ENCODE measurements at regions not wholly inside any gene's neighbourhood (a gene's known extent, or its start where the extent isn't known, plus 50 kb on each side); places are given as distances from the start of the nearest gene placed in this dataset.

DNA sequence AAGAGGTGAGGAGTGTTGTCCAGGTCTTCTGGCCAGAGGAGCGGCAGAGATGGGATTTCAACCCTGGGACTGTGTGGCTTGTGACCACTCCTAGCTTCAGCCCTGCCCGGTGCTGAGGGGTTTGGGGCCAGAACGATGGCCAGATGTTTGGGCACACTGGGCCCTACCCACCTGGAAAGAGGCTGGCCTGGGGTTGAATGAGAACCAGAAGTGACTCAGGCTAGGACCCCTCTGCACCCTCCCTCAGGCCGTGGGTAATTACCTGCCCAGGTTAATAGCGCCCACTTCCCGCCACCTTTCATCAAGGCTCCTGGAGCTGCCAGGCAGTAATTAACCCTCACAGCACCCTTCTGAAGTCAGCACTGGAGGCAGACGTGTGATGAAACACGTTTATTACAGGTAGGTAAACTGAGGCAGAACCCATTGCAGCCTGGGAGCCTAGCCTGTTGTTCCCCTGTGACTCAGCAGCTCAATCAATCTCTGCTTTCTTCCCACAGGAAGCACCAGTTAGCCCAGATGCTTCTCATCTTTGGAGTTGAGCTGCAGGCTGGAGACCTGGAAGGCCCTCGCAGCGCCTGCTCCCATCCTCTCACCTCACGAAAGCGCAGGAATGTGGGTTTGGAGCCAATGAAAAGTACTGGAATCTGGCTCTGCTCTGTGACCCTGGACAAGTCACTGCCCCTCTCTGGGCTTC, 120.8 kb downstream of the CEBPB start:
- TF ChIP-seq POLR2A (IDR thresholded peaks at IDR 0.05; ENCODE audit: low read depth, low read length) (no peak), TAF1 (IDR thresholded peaks at IDR 0.05; ENCODE audit: low read depth, low read length) (no peak), POLR2AphosphoS5 (IDR thresholded peaks at IDR 0.05; ENCODE audit: low read depth, low read length) (no peak)
